ENCODE measurements at regions not wholly inside any gene's neighbourhood (a gene's known extent, or its start where the extent isn't known, plus 50 kb on each side); places are given as distances from the start of the nearest gene placed in this dataset.
"Not testable (repeated sequence)": the region's sequence is repeated elsewhere in the genome, so short reads cannot be mapped to it uniquely, and the experiment has no call there.

- DNase-seq = no peak
These were observed 82.2 kb upstream of the SLC22A16 start for GRCh38 chr6:110558575-110558974.

GRCh38 chr6:110557199-110557598, 80.8 kb upstream of the SLC22A16 start:
- no peak for DNase-seq

GRCh38 chr6:110556317-110557110, 80.1 kb upstream of the SLC22A16 start:
- no peak for DNase-seq

- no peak for DNase-seq
These were observed 78.6 kb upstream of the SLC22A16 start for GRCh38 chr6:110554966-110555460.

GRCh38 chr6:110554441-110554840, 78.0 kb upstream of the SLC22A16 start:
- DNase-seq = no peak

GRCh38 chr6:110552901-110553641, 76.7 kb upstream of the SLC22A16 start:
- DNase-seq = no peak

- no peak for DNase-seq
These were observed 75.7 kb upstream of the SLC22A16 start for GRCh38 chr6:110552076-110552475.

GRCh38 chr6:110551088-110551487, 74.7 kb upstream of the SLC22A16 start:
- DNase-seq = no peak

GRCh38 chr6:110550353-110550752, 73.9 kb upstream of the SLC22A16 start:
- no peak for DNase-seq

GRCh38 chr6:110549277-110549676, 72.9 kb upstream of the SLC22A16 start:
- no peak for DNase-seq

- no peak for DNase-seq
These were observed 71.9 kb upstream of the SLC22A16 start for GRCh38 chr6:110548110-110548847.

- DNase-seq = no peak
These were observed 71.0 kb upstream of the SLC22A16 start for GRCh38 chr6:110547266-110547964.

GRCh38 chr6:110545081-110545872, 68.9 kb upstream of the SLC22A16 start:
- DNase-seq = no peak

- no peak for DNase-seq
These were observed 68.1 kb upstream of the SLC22A16 start for GRCh38 chr6:110544472-110544871.

- DNase-seq = no peak
These were observed 66.7 kb upstream of the SLC22A16 start for GRCh38 chr6:110543106-110543505.

- DNase-seq = no peak
These were observed 66.1 kb upstream of the SLC22A16 start for GRCh38 chr6:110542311-110543024.

- no peak for DNase-seq
These were observed 65.4 kb upstream of the SLC22A16 start for GRCh38 chr6:110541701-110542309.

- DNase-seq = not testable (repeated sequence)
These were observed 63.0 kb upstream of the SLC22A16 start for GRCh38 chr6:110539277-110540019.

- DNase-seq = no peak
These were observed 62.2 kb upstream of the SLC22A16 start for GRCh38 chr6:110538416-110539160.

Data from AML-193 (cell line).